ENCODE measurements at regions not wholly inside any gene's neighbourhood (a gene's known extent, or its start where the extent isn't known, plus 50 kb on each side); places are given as distances from the start of the nearest gene placed in this dataset.
"Not testable (repeated sequence)": the region's sequence is repeated elsewhere in the genome, so short reads cannot be mapped to it uniquely, and the experiment has no call there.

- H3K27me3 ChIP-seq (ENCODE audit: control insufficient read depth, insufficient read depth, low read length), result no peaks in the 10 kb centered on the region
- intact Hi-C loops (cut with micrococcal nuclease; ENCODE audit: unreplicated experiment) (no loop called here), in situ Hi-C loops (cut with HindIII; ENCODE audit: low pct_unique_long_range_greater_than_20kb, low sequenced_read_pairs) (no loop called here)
- H3K4me3 ChIP-seq (ENCODE audit: low read depth in 2 of 2, low read length in 2 of 2), result no peak overlapping the region
- TF ChIP-seq TCF7L2 (IDR thresholded peaks at IDR 0.05; ENCODE audit: low read depth, low read length), result no peak
- no peak for TF ChIP-seq POLR2AphosphoS5 (IDR thresholded peaks at IDR 0.05; ENCODE audit: low read depth, low read length)
- no peak for TF ChIP-seq REST (IDR thresholded peaks at IDR 0.05; ENCODE audit: insufficient read depth in 1 of 2, low read depth in 2 of 2, low read length in 1 of 2)
- no peak for TF ChIP-seq SIN3A (IDR thresholded peaks at IDR 0.05; ENCODE audit: borderline replicate concordance, insufficient read depth, low read depth, low read length)
- TF ChIP-seq CTCF (IDR thresholded peaks at IDR 0.05), result no peak
- H3K9me3 ChIP-seq (ENCODE audit: control insufficient read depth, insufficient read depth, low read depth, low read length), result no peaks in the 10 kb centered on the region
- CTCF ChIA-PET, result no interaction called here
- no peaks in the 10 kb centered on the region for H3K4me1 ChIP-seq (ENCODE audit: control insufficient read depth, insufficient read depth, low read length)
- no peak for DNase-seq (ENCODE audit: low read depth, low spot score)
- no peak overlapping the region for H3K27ac ChIP-seq (ENCODE audit: low read length)
- POLR2A ChIA-PET, result no interaction called here
- no TSS peak for BruUV-seq (replicated peaks)
- ATAC-seq, result no peak
- no peaks in the 10 kb centered on the region for H3K36me3 ChIP-seq (ENCODE audit: control insufficient read depth, insufficient read depth, low read length)
Measured at GRCh38 chr5:82938901-82939725, 138.1 kb downstream of the TMEM167A start.

- H3K27ac ChIP-seq (ENCODE audit: low read length); H3K4me1 ChIP-seq (ENCODE audit: control insufficient read depth, insufficient read depth, low read length); in situ Hi-C loops (cut with HindIII; ENCODE audit: low pct_unique_long_range_greater_than_20kb, low sequenced_read_pairs); intact Hi-C loops (cut with micrococcal nuclease; ENCODE audit: unreplicated experiment); ATAC-seq; BruUV-seq (replicated peaks); H3K27me3 ChIP-seq (ENCODE audit: control insufficient read depth, insufficient read depth, low read length); H3K36me3 ChIP-seq (ENCODE audit: control insufficient read depth, insufficient read depth, low read length); H3K4me3 ChIP-seq (ENCODE audit: low read depth in 2 of 2, low read length in 2 of 2); POLR2A ChIA-PET; CTCF ChIA-PET; H3K9me3 ChIP-seq (ENCODE audit: control insufficient read depth, insufficient read depth, low read depth, low read length); DNase-seq (ENCODE audit: low read depth, low spot score): not testable (repeated sequence)
Measured at GRCh38 chr5:82932473-82933220, 144.5 kb downstream of the TMEM167A start.

GRCh38 chr5:82931110-82931509 is 146.1 kb downstream of the TMEM167A start:
- Histone ChIP-seq H3K9me3 (ENCODE audit: control insufficient read depth, insufficient read depth, low read depth, low read length) (no peaks in the 10 kb centered on the region), H3K27ac (ENCODE audit: low read length) (no peak overlapping the region), H3K27me3 (ENCODE audit: control insufficient read depth, insufficient read depth, low read length) (no peaks in the 10 kb centered on the region), H3K4me1 (ENCODE audit: control insufficient read depth, insufficient read depth, low read length) (no peaks in the 10 kb centered on the region), H3K4me3 (ENCODE audit: low read depth in 2 of 2, low read length in 2 of 2) (no peak overlapping the region), H3K36me3 (ENCODE audit: control insufficient read depth, insufficient read depth, low read length) (no peaks in the 10 kb centered on the region)
- ChIA-PET CTCF (no interaction called here), POLR2A (no interaction called here)
- ATAC-seq (no peak), DNase-seq (ENCODE audit: low read depth, low spot score) (no peak)
- in situ Hi-C loops (cut with HindIII; ENCODE audit: low pct_unique_long_range_greater_than_20kb, low sequenced_read_pairs), result no loop called here
- no TSS peak for BruUV-seq (replicated peaks)
- TF ChIP-seq CTCF (IDR thresholded peaks at IDR 0.05) (no peak), REST (IDR thresholded peaks at IDR 0.05; ENCODE audit: insufficient read depth in 1 of 2, low read depth in 2 of 2, low read length in 1 of 2) (no peak), TCF7L2 (IDR thresholded peaks at IDR 0.05; ENCODE audit: low read depth, low read length) (no peak), SIN3A (IDR thresholded peaks at IDR 0.05; ENCODE audit: borderline replicate concordance, insufficient read depth, low read depth, low read length) (no peak), POLR2AphosphoS5 (IDR thresholded peaks at IDR 0.05; ENCODE audit: low read depth, low read length) (no peak)
- intact Hi-C loops (cut with micrococcal nuclease; ENCODE audit: unreplicated experiment), result no loop called here
